ENCODE measurements at regions not wholly inside any gene's neighbourhood (a gene's known extent, or its start where the extent isn't known, plus 50 kb on each side); places are given as distances from the start of the nearest gene placed in this dataset.

DNA sequence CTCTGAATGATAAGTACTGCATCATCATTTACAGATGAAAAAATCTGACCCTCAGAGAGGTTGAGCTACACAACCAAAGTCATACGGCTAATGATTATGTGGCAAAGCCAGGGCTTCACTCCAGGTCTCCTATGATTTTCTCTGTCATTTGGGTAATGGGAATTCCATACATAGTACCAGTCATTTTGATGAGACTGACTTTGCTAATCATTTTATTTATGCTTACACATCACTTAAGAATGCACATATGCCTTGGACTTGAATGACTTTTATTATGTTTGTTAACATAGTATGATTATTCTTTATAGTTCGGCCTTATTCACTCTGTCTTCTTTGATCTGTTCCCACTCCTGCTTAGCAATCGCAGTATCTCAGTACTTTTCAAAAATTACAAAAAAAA lies 255.1 kb upstream of the GPRIN3 start:
- TF ChIP-seq, protein P1, sequence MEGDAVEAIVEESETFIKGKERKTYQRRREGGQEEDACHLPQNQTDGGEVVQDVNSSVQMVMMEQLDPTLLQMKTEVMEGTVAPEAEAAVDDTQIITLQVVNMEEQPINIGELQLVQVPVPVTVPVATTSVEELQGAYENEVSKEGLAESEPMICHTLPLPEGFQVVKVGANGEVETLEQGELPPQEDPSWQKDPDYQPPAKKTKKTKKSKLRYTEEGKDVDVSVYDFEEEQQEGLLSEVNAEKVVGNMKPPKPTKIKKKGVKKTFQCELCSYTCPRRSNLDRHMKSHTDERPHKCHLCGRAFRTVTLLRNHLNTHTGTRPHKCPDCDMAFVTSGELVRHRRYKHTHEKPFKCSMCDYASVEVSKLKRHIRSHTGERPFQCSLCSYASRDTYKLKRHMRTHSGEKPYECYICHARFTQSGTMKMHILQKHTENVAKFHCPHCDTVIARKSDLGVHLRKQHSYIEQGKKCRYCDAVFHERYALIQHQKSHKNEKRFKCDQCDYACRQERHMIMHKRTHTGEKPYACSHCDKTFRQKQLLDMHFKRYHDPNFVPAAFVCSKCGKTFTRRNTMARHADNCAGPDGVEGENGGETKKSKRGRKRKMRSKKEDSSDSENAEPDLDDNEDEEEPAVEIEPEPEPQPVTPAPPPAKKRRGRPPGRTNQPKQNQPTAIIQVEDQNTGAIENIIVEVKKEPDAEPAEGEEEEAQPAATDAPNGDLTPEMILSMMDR (IDR thresholded peaks at IDR 0.05) = no peak
- no peak for TF ChIP-seq POLR2A (IDR thresholded peaks at IDR 0.05)

Data from heart left ventricle (tissue), 13 donors.